ENCODE measurements at regions not wholly inside any gene's neighbourhood (a gene's known extent, or its start where the extent isn't known, plus 50 kb on each side); places are given as distances from the start of the nearest gene placed in this dataset.

GRCh38 chr3:106745344-106746168 is 631.7 kb upstream of the CCDC54 start:
- no peak for TF ChIP-seq CTCF (IDR thresholded peaks at IDR 0.05; ENCODE audit: control extremely low read depth, extremely low read depth)
- no peak for ATAC-seq (ENCODE audit: insufficient read depth, low FRiP score)
- no peak for DNase-seq
- H3K27me3 ChIP-seq (ENCODE audit: control insufficient read depth in 3 of 3, insufficient read depth in 3 of 3, low read length in 2 of 3) = no peaks in the 10 kb centered on the region
- H3K4me1 ChIP-seq (ENCODE audit: control insufficient read depth in 5 of 5, insufficient read depth in 5 of 5, low read length in 5 of 5) = no peaks in the 10 kb centered on the region
- no peak overlapping the region for H3K27ac ChIP-seq (ENCODE audit: low read depth in 1 of 2, low read length in 1 of 2)
- H3K9ac ChIP-seq (ENCODE audit: insufficient read depth in 1 of 2, low read length in 2 of 2) = no peak overlapping the region
- no peaks in the 10 kb centered on the region for H3K36me3 ChIP-seq (ENCODE audit: control insufficient read depth in 4 of 4, insufficient read depth in 4 of 4, low read length in 4 of 4)
- no peaks in the 10 kb centered on the region for H3K9me3 ChIP-seq (ENCODE audit: control insufficient read depth in 4 of 4, insufficient read depth in 3 of 4, low read length in 3 of 4)
- WGBS, 2 donors = 75 to 82% methylated on average over 7 of the region's 7 CpGs
- H3K4me3 ChIP-seq = no peak overlapping the region

- H3K36me3 ChIP-seq (ENCODE audit: control insufficient read depth in 4 of 4, insufficient read depth in 4 of 4, low read length in 4 of 4) = no peaks in the 10 kb centered on the region
- no peaks in the 10 kb centered on the region for H3K9me3 ChIP-seq (ENCODE audit: control insufficient read depth in 4 of 4, insufficient read depth in 3 of 4, low read length in 3 of 4)
- ATAC-seq (ENCODE audit: insufficient read depth, low FRiP score) (no peak), DNase-seq (no peak)
- H3K4me1 ChIP-seq (ENCODE audit: control insufficient read depth in 5 of 5, insufficient read depth in 5 of 5, low read length in 5 of 5) = no peaks in the 10 kb centered on the region
- no peak overlapping the region for H3K9ac ChIP-seq (ENCODE audit: insufficient read depth in 1 of 2, low read length in 2 of 2)
- no peak overlapping the region for H3K4me3 ChIP-seq
- H3K27ac ChIP-seq (ENCODE audit: low read depth in 1 of 2, low read length in 1 of 2) = no peak overlapping the region
- H3K27me3 ChIP-seq (ENCODE audit: control insufficient read depth in 3 of 3, insufficient read depth in 3 of 3, low read length in 2 of 3) = no peaks in the 10 kb centered on the region
- TF ChIP-seq CTCF (IDR thresholded peaks at IDR 0.05; ENCODE audit: control extremely low read depth, extremely low read depth) = no peak
These were observed 631.0 kb upstream of the CCDC54 start for GRCh38 chr3:106746286-106746685.

GRCh38 chr3:106748472-106749262 is 628.6 kb upstream of the CCDC54 start:
- no peak for TF ChIP-seq CTCF (IDR thresholded peaks at IDR 0.05; ENCODE audit: control extremely low read depth, extremely low read depth)
- no peak overlapping the region for H3K27ac ChIP-seq (ENCODE audit: low read depth in 1 of 2, low read length in 1 of 2)
- H3K27me3 ChIP-seq (ENCODE audit: control insufficient read depth in 3 of 3, insufficient read depth in 3 of 3, low read length in 2 of 3) = no peaks in the 10 kb centered on the region
- no peak for DNase-seq
- H3K4me3 ChIP-seq = no peak overlapping the region
- no peak for ATAC-seq (ENCODE audit: insufficient read depth, low FRiP score)
- no peaks in the 10 kb centered on the region for H3K4me1 ChIP-seq (ENCODE audit: control insufficient read depth in 5 of 5, insufficient read depth in 5 of 5, low read length in 5 of 5)
- H3K9me3 ChIP-seq (ENCODE audit: control insufficient read depth in 4 of 4, insufficient read depth in 3 of 4, low read length in 3 of 4) = no peaks in the 10 kb centered on the region
- H3K9ac ChIP-seq (ENCODE audit: insufficient read depth in 1 of 2, low read length in 2 of 2) = no peak overlapping the region
- no peaks in the 10 kb centered on the region for H3K36me3 ChIP-seq (ENCODE audit: control insufficient read depth in 4 of 4, insufficient read depth in 4 of 4, low read length in 4 of 4)
- WGBS, 2 donors = 81 to 87% methylated on average over 8 of the region's 8 CpGs
